ENCODE measurements at regions not wholly inside any gene's neighbourhood (a gene's known extent, or its start where the extent isn't known, plus 50 kb on each side); places are given as distances from the start of the nearest gene placed in this dataset.

DNA sequence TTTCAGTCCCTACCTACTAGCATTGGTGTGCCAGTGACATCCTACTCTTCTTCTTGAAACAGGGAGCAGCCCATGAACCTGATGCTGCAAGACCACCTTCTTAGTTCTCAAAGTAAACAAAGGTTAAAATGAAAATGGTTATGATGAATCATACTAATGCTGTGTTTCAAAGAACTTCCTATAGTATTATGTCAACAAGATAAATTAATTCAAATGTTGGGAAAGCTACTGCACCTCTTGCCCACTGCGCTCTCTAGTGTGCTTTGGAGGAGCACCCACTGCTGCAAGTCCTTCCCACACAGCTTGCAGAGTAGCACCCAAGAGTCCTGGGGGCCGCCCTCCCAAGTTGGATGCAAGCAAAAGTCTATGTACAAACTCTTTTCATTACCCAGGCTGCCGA, 81.1 kb downstream of the CD200R1L start:
- Histone ChIP-seq H3K36me3 (no peaks in the 10 kb centered on the region), H3K4me3 (no peak overlapping the region), H3K27ac (no peak overlapping the region), H3K9me3 (no peaks in the 10 kb centered on the region), H3K27me3 (no peaks in the 10 kb centered on the region), H3K4me1 (no peaks in the 10 kb centered on the region)
- FAIRE-seq (no peak), DNase-seq (no peak), ATAC-seq (no peak)
- 47 to 55% methylated on average over 3 of the region's 3 CpGs for WGBS, 2 donors
- TF ChIP-seq, protein P1, sequence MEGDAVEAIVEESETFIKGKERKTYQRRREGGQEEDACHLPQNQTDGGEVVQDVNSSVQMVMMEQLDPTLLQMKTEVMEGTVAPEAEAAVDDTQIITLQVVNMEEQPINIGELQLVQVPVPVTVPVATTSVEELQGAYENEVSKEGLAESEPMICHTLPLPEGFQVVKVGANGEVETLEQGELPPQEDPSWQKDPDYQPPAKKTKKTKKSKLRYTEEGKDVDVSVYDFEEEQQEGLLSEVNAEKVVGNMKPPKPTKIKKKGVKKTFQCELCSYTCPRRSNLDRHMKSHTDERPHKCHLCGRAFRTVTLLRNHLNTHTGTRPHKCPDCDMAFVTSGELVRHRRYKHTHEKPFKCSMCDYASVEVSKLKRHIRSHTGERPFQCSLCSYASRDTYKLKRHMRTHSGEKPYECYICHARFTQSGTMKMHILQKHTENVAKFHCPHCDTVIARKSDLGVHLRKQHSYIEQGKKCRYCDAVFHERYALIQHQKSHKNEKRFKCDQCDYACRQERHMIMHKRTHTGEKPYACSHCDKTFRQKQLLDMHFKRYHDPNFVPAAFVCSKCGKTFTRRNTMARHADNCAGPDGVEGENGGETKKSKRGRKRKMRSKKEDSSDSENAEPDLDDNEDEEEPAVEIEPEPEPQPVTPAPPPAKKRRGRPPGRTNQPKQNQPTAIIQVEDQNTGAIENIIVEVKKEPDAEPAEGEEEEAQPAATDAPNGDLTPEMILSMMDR (IDR thresholded peaks at IDR 0.05), result no peak
- intact Hi-C loops (cut with DNase I), result no loop called here

- no peaks in the 10 kb centered on the region for H3K36me3 ChIP-seq
- ATAC-seq (no peak), FAIRE-seq (no peak), DNase-seq (no peak)
- H3K4me1 ChIP-seq, result no peaks in the 10 kb centered on the region
- H3K9me3 ChIP-seq, result no peaks in the 10 kb centered on the region
- WGBS, 2 donors, result 62 to 78% methylated on average over 3 of the region's 3 CpGs
- no peak overlapping the region for H3K27ac ChIP-seq
- intact Hi-C loops (cut with DNase I), result no loop called here
- no peaks in the 10 kb centered on the region for H3K27me3 ChIP-seq
- TF ChIP-seq, protein P1 (IDR thresholded peaks at IDR 0.05), result no peak
- no peak overlapping the region for H3K4me3 ChIP-seq
Observed at GRCh38 chr3:112763258-112763657, 83.4 kb downstream of the CD200R1L start.

DNA sequence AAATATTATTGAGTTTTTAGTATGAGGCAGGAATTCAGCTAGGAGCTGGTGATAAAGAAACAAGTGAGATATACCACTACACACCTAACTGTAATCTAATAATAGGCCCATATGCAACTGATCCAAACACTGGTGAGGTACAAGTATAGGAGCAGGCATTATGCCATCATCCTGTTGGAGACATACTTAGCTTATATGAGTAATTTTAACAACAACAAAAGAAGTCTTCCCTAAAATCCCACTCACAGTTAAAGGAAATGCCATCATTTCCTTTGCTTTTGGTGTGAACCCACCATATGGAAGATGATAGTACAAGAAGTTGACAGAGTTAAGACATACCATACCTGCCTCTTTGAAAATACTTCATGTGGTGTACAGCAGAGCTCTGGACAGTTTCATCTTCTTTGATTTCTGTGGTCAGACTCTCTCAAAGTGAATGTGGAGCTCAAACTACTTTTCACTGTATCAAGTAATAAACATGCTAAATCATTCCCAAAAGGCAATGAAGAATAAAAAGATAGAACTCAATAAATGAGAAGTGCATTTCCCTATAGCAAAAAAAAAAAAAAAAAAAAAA, 85.5 kb downstream of the CD200R1L start:
- DNase-seq, result no peak
- H3K27ac ChIP-seq, result no peak overlapping the region
- H3K36me3 ChIP-seq, result no peaks in the 10 kb centered on the region
- TF ChIP-seq, protein P1 (IDR thresholded peaks at IDR 0.05), result no peak
- intact Hi-C loops (cut with DNase I), result no loop called here
- H3K9me3 ChIP-seq, result no peaks in the 10 kb centered on the region
- no peaks in the 10 kb centered on the region for H3K27me3 ChIP-seq
- no peak for ATAC-seq
- FAIRE-seq, result no peak
- H3K4me3 ChIP-seq, result no peak overlapping the region
- no peaks in the 10 kb centered on the region for H3K4me1 ChIP-seq

GRCh38 chr3:112759681-112760080, 87.0 kb downstream of the CD200R1L start:
- Histone ChIP-seq H3K4me3 (no peak overlapping the region), H3K27ac (no peak overlapping the region), H3K36me3 (no peaks in the 10 kb centered on the region), H3K9me3 (no peaks in the 10 kb centered on the region), H3K4me1 (no peaks in the 10 kb centered on the region), H3K27me3 (no peaks in the 10 kb centered on the region)
- TF ChIP-seq, protein P1 (IDR thresholded peaks at IDR 0.05), result no peak
- DNase-seq (no peak), FAIRE-seq (no peak), ATAC-seq (no peak)
- WGBS, 2 donors, result 78 to 83% methylated on average over 1 of the region's 1 CpG
- intact Hi-C loops (cut with DNase I), result no loop called here

- WGBS, 2 donors, result 66 to 70% methylated on average over 1 of the region's 1 CpG
- Histone ChIP-seq H3K4me1 (no peaks in the 10 kb centered on the region), H3K27me3 (no peaks in the 10 kb centered on the region), H3K4me3 (no peak overlapping the region), H3K27ac (no peak overlapping the region), H3K9me3 (no peaks in the 10 kb centered on the region), H3K36me3 (no peaks in the 10 kb centered on the region)
- DNase-seq, result no peak
- intact Hi-C loops (cut with DNase I), result no loop called here
- TF ChIP-seq, protein P1 (IDR thresholded peaks at IDR 0.05), result no peak
- no peak for ATAC-seq
- no peak for FAIRE-seq
Observed at GRCh38 chr3:112759210-112759609, 87.5 kb downstream of the CD200R1L start.
